ENCODE measurements at regions not wholly inside any gene's neighbourhood (a gene's known extent, or its start where the extent isn't known, plus 50 kb on each side); places are given as distances from the start of the nearest gene placed in this dataset.

- no peak for DNase-seq (ENCODE audit: low read depth)
- H3K4me3 ChIP-seq (ENCODE audit: low read length): no peak overlapping the region
- TF ChIP-seq CTCF (conservative IDR thresholded peaks at IDR 0.05; ENCODE audit: low read depth, low read length): no peak
Observed at GRCh38 chr5:104611135-104611767, 1048.7 kb upstream of the NUDT12 start.

GRCh38 chr5:104606258-104606829, 1043.8 kb upstream of the NUDT12 start:
- no peak overlapping the region for H3K4me3 ChIP-seq (ENCODE audit: low read length)
- no peak for TF ChIP-seq CTCF (conservative IDR thresholded peaks at IDR 0.05; ENCODE audit: low read depth, low read length)
- no peak for DNase-seq (ENCODE audit: low read depth)

GRCh38 chr5:104599726-104600125, 1037.1 kb upstream of the NUDT12 start:
- DNase-seq (ENCODE audit: low read depth): no peak
- no peak overlapping the region for H3K4me3 ChIP-seq (ENCODE audit: low read length)
- no peak for TF ChIP-seq CTCF (conservative IDR thresholded peaks at IDR 0.05; ENCODE audit: low read depth, low read length)

- H3K4me3 ChIP-seq (ENCODE audit: low read length): no peak overlapping the region
- no peak for TF ChIP-seq CTCF (conservative IDR thresholded peaks at IDR 0.05; ENCODE audit: low read depth, low read length)
- DNase-seq (ENCODE audit: low read depth): no peak
Observed at GRCh38 chr5:104598285-104598684, 1035.7 kb upstream of the NUDT12 start.

- no peak for DNase-seq (ENCODE audit: low read depth)
- no peak for TF ChIP-seq CTCF (conservative IDR thresholded peaks at IDR 0.05; ENCODE audit: low read depth, low read length)
- H3K4me3 ChIP-seq (ENCODE audit: low read length): no peak overlapping the region
Observed at GRCh38 chr5:104594850-104595249, 1032.3 kb upstream of the NUDT12 start.

- no peak for TF ChIP-seq CTCF (conservative IDR thresholded peaks at IDR 0.05; ENCODE audit: low read depth, low read length)
- no peak for DNase-seq (ENCODE audit: low read depth)
- H3K4me3 ChIP-seq (ENCODE audit: low read length): no peak overlapping the region
Observed at GRCh38 chr5:104576677-104577076, 1014.1 kb upstream of the NUDT12 start.
